Endodermal cell (in vitro differentiated cells): ENCODE measurements at regions not wholly inside any gene's neighbourhood (a gene's known extent, or its start where the extent isn't known, plus 50 kb on each side); places are given as distances from the start of the nearest gene placed in this dataset.

Experiments
- DNase-seq: peaks from one replicate; pipeline ENCODE4 v3.0.0-alpha.2; 2017
- H3K27ac ChIP-seq: 2 replicates; pipeline ENCODE4 v1.5.1; 2013; ENCODE audit warnings: mild to moderate bottlenecking, low read depth, low read length, moderate library complexity
- H3K27me3 ChIP-seq: 2 replicates; pipeline ENCODE4 v1.6.1; 2013; ENCODE audit warnings: mild to moderate bottlenecking, low read length, moderate library complexity; ENCODE audit not compliant: insufficient read depth, control insufficient read depth, poor library complexity, severe bottlenecking
- H3K36me3 ChIP-seq: 2 replicates; pipeline ENCODE4 v1.7.0; 2013; ENCODE audit warnings: mild to moderate bottlenecking, low read length, moderate library complexity; ENCODE audit not compliant: control insufficient read depth, insufficient read depth
- H3K4me1 ChIP-seq: one replicate; pipeline ENCODE4 v1.7.0; 2013; ENCODE audit warnings: low read length; ENCODE audit not compliant: control insufficient read depth, insufficient read depth
- H3K4me3 ChIP-seq: 2 replicates; pipeline ENCODE4 v1.5.1; 2013; ENCODE audit warnings: mild to moderate bottlenecking, low read length, moderate library complexity
- H3K9ac ChIP-seq: 2 replicates; pipeline ENCODE4 v1.6.1; 2013; ENCODE audit warnings: mild to moderate bottlenecking, low read length, moderate library complexity; ENCODE audit not compliant: poor library complexity, severe bottlenecking; ENCODE audit errors: extremely low read depth
- H3K9me3 ChIP-seq: 2 replicates; pipeline ENCODE4 v1.6.1; 2013; ENCODE audit warnings: mild to moderate bottlenecking, low read length, moderate library complexity; ENCODE audit not compliant: control insufficient read depth
- H3K27ac Mint-ChIP-seq: 2 replicates; pipeline ENCODE4 v1.8.0; 2020; ENCODE audit warnings: mixed read lengths
- H3K27me3 Mint-ChIP-seq: 2 replicates; pipeline ENCODE4 v1.8.0; 2021; ENCODE audit warnings: mild to moderate bottlenecking, mixed read lengths; ENCODE audit not compliant: insufficient read depth
- H3K36me3 Mint-ChIP-seq: 2 replicates; pipeline ENCODE4 v1.8.0; 2020; ENCODE audit warnings: low read depth, mixed read lengths
- H3K4me1 Mint-ChIP-seq: 2 replicates; pipeline ENCODE4 v1.8.0; 2020; ENCODE audit warnings: mixed read lengths
- H3K4me3 Mint-ChIP-seq: 2 replicates; pipeline ENCODE4 v1.8.0; 2020; ENCODE audit warnings: mild to moderate bottlenecking, moderate library complexity, mixed read lengths
- H3K9me3 Mint-ChIP-seq: 2 replicates; pipeline ENCODE4 v1.8.0; 2020; ENCODE audit warnings: mild to moderate bottlenecking, mixed read lengths
- WGBS, 2 experiments: methylation state at CpG; one replicate each; pipeline versions ENCODE4 v1.1.5 to v1.1.7; 2013; ENCODE audit warnings: missing lambda C conversion rate in 2 of 2, mixed read lengths in 1 of 2; ENCODE audit not compliant: insufficient coverage in 1 of 2, insufficient read length in 1 of 2; 5-methylcytosine and 5-hydroxymethylcytosine counted together
- TF ChIP-seq, protein P1 (sequence below): fragments of 200-600 bp; sonication (generic); conservative IDR thresholded peaks from 2 replicates; pipeline ENCODE4 v1.5.0; 2021; ENCODE audit warnings: antibody characterized with exemption, mild to moderate bottlenecking

DNA sequence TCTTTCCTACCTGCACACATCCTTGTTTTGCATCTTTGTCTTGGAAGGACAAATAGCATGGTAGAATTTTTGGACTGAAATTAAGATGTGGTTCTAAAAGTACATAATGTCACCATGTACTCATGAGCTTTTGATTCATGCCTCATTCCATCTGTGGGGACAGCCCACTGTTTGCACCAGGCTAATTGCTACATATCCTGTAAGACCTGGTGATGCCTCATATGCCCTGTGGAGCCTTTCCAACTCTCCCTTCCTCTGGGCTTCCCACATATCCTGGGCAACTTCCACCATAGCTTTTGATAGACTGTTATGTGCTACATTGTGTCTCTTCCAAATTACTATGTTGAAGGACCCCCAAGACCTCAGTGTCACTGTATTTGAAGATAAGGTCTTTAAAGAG lies 213.6 kb upstream of the PREP start:
- Histone ChIP-seq H3K27me3 (no peaks in the 10 kb centered on the region), H3K27ac (no peak overlapping the region), H3K36me3 (no peaks in the 10 kb centered on the region), H3K4me3 (no peak overlapping the region), H3K4me1 (no peaks in the 10 kb centered on the region), H3K9me3 (peaks cover 6% of the 10 kb centered on the region), H3K9ac (no peak overlapping the region)
- H3K36me3 Mint-ChIP-seq: no peaks in the 10 kb centered on the region
- no peak for DNase-seq
- H3K27me3 Mint-ChIP-seq: no peaks in the 10 kb centered on the region
- H3K4me1 Mint-ChIP-seq: no peaks in the 10 kb centered on the region
- TF ChIP-seq, protein P1, sequence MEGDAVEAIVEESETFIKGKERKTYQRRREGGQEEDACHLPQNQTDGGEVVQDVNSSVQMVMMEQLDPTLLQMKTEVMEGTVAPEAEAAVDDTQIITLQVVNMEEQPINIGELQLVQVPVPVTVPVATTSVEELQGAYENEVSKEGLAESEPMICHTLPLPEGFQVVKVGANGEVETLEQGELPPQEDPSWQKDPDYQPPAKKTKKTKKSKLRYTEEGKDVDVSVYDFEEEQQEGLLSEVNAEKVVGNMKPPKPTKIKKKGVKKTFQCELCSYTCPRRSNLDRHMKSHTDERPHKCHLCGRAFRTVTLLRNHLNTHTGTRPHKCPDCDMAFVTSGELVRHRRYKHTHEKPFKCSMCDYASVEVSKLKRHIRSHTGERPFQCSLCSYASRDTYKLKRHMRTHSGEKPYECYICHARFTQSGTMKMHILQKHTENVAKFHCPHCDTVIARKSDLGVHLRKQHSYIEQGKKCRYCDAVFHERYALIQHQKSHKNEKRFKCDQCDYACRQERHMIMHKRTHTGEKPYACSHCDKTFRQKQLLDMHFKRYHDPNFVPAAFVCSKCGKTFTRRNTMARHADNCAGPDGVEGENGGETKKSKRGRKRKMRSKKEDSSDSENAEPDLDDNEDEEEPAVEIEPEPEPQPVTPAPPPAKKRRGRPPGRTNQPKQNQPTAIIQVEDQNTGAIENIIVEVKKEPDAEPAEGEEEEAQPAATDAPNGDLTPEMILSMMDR: no peak
- H3K9me3 Mint-ChIP-seq: peaks cover 16% of the 10 kb centered on the region
- H3K4me3 Mint-ChIP-seq: no peak overlapping the region
- no peak overlapping the region for H3K27ac Mint-ChIP-seq

GRCh38 chr6:105611606-105612005 lies 208.7 kb upstream of the PREP start:
- no peaks in the 10 kb centered on the region for H3K27me3 Mint-ChIP-seq
- no peak overlapping the region for H3K4me3 Mint-ChIP-seq
- Histone ChIP-seq H3K4me1 (peaks cover 4% of the 10 kb centered on the region), H3K27ac (no peak overlapping the region), H3K4me3 (no peak overlapping the region), H3K36me3 (no peaks in the 10 kb centered on the region), H3K9ac (no peak overlapping the region), H3K9me3 (peaks cover 6% of the 10 kb centered on the region), H3K27me3 (no peaks in the 10 kb centered on the region)
- H3K27ac Mint-ChIP-seq: no peak overlapping the region
- H3K4me1 Mint-ChIP-seq: peaks cover 16% of the 10 kb centered on the region
- 76 to 100% methylated on average over 1 to 2 of the region's 2 CpGs for WGBS, 2 experiments
- no peak for DNase-seq
- no peaks in the 10 kb centered on the region for H3K36me3 Mint-ChIP-seq
- TF ChIP-seq, protein P1: no peak
- peaks cover 16% of the 10 kb centered on the region for H3K9me3 Mint-ChIP-seq

DNA sequence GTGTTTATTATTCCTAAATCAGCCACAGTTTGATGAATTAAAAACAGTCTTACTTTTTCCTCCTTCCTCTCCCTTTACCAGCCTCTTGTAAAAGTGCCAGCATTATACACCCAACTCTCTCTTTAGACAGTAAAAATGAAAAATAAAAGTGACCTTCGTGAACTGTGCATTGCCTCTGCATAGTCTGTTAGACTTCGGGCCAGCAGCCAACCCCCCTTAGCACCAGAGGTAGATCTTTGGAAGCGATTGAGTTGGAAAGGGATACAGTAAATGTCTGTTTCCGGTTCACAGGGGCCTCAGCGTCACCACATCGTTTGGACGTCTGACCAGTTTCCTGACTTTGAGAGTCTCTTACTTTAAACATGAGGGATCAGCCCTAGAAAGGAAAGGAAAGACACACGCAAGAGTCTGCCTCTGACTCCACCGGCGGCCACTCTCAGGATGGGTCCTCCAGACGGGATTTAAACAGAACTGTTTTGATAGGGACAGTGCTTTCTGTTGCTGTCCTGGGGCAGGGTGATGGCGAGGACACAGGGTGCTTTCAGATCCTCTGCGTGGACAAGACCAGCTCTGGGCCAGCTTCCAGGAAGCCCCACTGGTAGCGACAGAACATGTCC lies 206.6 kb upstream of the PREP start:
- no peaks in the 10 kb centered on the region for H3K27me3 ChIP-seq
- 92% methylated on average over 11 to 14 of the region's 14 CpGs for WGBS, 2 experiments
- H3K27me3 Mint-ChIP-seq: no peaks in the 10 kb centered on the region
- no peaks in the 10 kb centered on the region for H3K36me3 Mint-ChIP-seq
- H3K4me1 Mint-ChIP-seq: peaks cover 16% of the 10 kb centered on the region
- H3K27ac Mint-ChIP-seq: no peak overlapping the region
- H3K4me3 Mint-ChIP-seq: no peak overlapping the region
- no peak overlapping the region for H3K9ac ChIP-seq
- H3K27ac ChIP-seq: peak overlapping the region; percentile 17
- no peak overlapping the region for H3K4me3 ChIP-seq
- H3K36me3 ChIP-seq: no peaks in the 10 kb centered on the region
- DNase-seq: no peak
- H3K9me3 Mint-ChIP-seq: peaks cover 3% of the 10 kb centered on the region
- TF ChIP-seq, protein P1: no peak
- peaks cover 4% of the 10 kb centered on the region for H3K4me1 ChIP-seq
- peaks cover 5% of the 10 kb centered on the region for H3K9me3 ChIP-seq
